ENCODE measurements at regions not wholly inside any gene's neighbourhood (a gene's known extent, or its start where the extent isn't known, plus 50 kb on each side); places are given as distances from the start of the nearest gene placed in this dataset.
A peak's percentile ranks its signal among the peaks of the same experiment; 100 is the strongest.
"Not testable (repeated sequence)": the region's sequence is repeated elsewhere in the genome, so short reads cannot be mapped to it uniquely, and the experiment has no call there.

GRCh38 chr6:11888727-11889126, 110.1 kb upstream of the ADTRP start:
- no peak for DNase-seq

- no peak for DNase-seq
Observed at GRCh38 chr6:11885159-11885558, 106.6 kb upstream of the ADTRP start.

DNA sequence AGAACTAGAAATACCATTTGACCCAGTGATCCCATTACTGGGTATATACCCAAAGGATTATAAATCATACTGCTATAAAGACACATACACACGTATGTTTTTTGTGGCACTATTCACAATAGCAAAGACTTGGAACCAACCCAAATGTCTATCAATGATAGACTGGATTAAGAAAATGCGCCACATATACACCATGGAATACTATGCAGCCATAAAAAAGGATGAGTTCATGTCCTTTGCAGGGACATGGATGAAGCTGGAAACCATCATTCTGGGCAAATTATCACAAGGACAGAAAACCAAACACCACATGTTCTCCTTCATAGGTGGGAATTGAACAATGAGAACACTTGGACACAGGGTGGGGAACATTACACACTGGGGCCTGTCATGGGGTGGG, 104.9 kb upstream of the ADTRP start:
- not testable (repeated sequence) for DNase-seq

GRCh38 chr6:11880156-11880555, 101.6 kb upstream of the ADTRP start:
- DNase-seq, result not testable (repeated sequence)

DNA sequence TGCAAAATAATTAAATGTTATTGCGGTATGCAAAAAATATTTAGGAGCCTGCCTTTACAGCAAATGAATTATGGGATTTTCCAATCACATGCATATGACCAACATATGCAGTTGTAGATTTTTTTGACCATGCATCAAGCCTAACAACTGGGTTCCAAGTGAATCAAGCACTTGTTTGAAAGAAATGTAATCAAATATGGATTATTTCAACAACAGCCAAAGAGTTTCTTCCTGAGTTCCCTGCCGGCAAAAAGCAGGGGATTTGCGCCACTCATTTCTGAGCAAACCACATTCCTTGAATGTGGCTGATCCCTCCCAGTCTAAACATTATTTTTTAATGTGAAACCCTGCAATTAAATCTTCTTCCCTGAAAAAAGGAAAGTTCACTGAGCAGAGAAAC, 100.1 kb upstream of the ADTRP start:
- peak; percentile 27 for DNase-seq

- DNase-seq, result no peak
Observed at GRCh38 chr6:11878029-11878428, 99.4 kb upstream of the ADTRP start.

GRCh38 chr6:11876934-11877433, 98.4 kb upstream of the ADTRP start:
- DNase-seq, result no peak

GRCh38 chr6:11875325-11876109, 96.9 kb upstream of the ADTRP start:
- no peak for DNase-seq

GRCh38 chr6:11869672-11870340, 91.2 kb upstream of the ADTRP start:
- DNase-seq, result no peak

- DNase-seq, result no peak
Observed at GRCh38 chr6:11868392-11868791, 89.8 kb upstream of the ADTRP start.

DNA sequence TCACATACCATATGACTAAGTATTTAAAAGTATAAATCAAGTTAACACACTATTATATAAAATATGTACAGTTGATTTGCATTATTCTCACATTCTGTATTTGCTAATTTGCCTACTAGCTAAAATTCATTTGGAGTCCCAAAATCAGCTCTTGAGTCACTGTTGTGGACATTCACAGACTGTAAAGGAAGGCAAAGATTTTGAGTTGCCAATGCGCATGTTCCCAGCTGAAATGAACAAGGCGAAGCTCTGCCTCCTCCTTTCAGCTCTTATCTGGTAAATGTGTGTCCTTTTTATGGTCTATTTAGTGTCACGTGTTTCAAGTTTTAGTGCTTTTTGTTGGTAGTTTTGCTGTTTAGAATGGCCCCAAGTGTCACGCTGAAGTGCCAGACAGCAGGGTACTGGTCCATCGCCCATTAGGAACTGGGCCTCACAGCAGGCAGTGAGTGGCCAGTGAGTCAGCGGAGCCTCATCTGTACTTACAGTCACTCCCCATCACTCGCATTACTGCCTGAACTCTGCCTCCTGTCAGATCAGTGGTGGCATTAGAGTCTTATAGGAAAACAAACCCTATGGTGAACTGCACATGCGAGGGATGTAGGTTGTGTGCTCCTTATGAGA, 87.2 kb upstream of the ADTRP start:
- DNase-seq, result no peak

- DNase-seq, result no peak
Observed at GRCh38 chr6:11858439-11858838, 79.8 kb upstream of the ADTRP start.

GRCh38 chr6:11855743-11856142, 77.1 kb upstream of the ADTRP start:
- DNase-seq, result no peak

GRCh38 chr6:11854408-11855165, 76.0 kb upstream of the ADTRP start:
- no peak for DNase-seq

DNA sequence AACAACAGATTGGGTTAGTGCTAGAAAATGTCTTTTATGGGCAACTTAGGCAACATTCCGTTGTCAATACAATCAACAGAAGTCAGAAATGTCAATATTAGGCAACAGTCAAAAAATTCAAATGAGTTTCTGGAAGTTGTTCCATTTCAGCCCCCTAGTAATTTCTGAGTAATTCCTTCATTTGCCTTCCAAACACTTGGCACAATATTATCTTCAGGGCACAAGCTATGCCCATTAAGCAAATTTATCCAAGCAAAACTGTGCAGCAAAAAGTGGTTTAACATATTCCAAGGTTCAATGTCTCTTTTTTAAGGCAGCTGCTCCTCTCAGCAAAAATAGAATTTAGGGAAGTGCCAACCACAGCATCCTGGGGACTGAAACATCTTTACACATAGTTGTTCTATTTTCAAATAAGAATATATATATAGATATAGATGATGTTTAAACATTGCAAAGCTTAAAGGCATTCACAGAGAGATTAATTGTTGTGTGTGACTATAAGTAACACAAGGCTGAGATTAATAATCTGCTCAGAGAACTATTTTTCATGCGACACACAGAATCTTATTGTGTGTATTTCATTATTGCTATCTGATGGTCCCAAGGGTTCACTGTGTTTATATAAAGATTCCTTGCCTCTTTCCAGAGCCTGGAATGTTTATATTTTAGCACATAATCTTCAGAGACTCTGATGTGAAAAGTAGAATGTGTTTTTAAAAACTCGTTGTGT, 75.2 kb upstream of the ADTRP start:
- DNase-seq, result peak; percentile 77

GRCh38 chr6:11852061-11852651, 73.6 kb upstream of the ADTRP start:
- DNase-seq, result no peak

GRCh38 chr6:11851387-11851786, 72.8 kb upstream of the ADTRP start:
- no peak for DNase-seq

DNA sequence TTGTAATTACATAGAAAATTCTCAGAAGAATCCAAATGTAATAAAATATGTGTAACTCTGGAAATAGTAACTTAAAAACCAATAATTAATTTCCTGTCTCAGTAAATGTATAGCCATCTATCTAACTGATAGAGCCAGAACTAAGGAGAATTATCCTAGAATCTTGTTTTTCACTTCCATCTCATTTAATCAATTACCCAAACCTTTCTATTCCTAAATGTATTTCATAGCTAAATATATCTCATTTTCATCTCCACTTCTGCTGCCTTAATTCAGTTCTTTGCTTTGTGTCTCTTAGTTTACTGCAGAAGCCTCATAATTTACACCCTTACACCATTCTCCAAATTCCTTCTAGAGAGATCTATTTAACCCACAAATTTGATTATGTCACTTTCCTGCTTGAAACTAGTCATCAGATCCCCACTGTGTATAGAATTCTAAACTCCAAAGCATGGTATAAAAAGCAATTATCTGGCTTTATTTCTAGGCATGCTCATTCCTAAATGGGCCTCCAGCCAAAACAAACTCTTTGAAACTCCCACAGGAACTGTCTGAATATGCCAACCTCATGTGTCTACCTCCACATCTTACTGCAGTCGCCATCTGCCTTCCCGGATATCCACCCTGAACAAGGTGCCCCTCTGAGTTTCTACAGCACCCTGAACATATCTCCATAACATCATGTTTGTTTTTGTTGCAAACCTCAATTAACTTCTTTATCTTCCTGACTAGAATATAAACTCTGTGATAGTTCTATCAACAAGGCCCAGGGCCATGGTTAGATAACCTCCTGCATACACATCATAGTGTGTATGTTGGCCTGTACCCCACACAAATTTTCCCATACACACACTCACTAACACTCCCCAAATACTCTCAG, 70.5 kb upstream of the ADTRP start:
- DNase-seq, result no peak

DNA sequence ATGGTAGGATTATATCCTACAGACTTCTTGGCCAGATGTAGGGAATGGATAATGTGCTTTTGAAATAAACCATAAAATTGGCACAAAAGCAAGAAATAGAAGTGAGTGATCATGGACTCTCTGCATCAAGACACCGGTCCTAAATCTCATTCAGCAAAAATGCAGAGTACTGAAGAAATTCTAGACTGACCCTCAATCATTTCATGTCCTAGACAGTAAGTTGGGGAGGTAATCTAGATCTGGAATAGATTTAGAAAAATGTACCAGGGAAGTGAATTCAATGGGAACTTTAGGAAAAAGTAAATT, 69.7 kb upstream of the ADTRP start:
- no peak for DNase-seq

- no peak for DNase-seq
Observed at GRCh38 chr6:11847515-11848345, 69.1 kb upstream of the ADTRP start.
